HG03175 (cell line): ENCODE measurements at regions not wholly inside any gene's neighbourhood (a gene's known extent, or its start where the extent isn't known, plus 50 kb on each side); places are given as distances from the start of the nearest gene placed in this dataset.
"Not testable (repeated sequence)": the region's sequence is repeated elsewhere in the genome, so short reads cannot be mapped to it uniquely, and the experiment has no call there.

Source experiments
- ATAC-seq: cut with Tn5 transposase; IDR thresholded peaks from one replicate; pipeline ENCODE4 v1.9.1; 2021; ENCODE audit warnings: mild to moderate bottlenecking, moderate library complexity; ENCODE audit not compliant: unreplicated experiment

GRCh38 chr3:8112587-8112986 is 389.0 kb upstream of the LMCD1 start:
- no peak for ATAC-seq

- ATAC-seq: no peak
Observed at GRCh38 chr3:8113626-8114025, 388.0 kb upstream of the LMCD1 start.

GRCh38 chr3:8128686-8129085 is 372.9 kb upstream of the LMCD1 start:
- no peak for ATAC-seq

DNA sequence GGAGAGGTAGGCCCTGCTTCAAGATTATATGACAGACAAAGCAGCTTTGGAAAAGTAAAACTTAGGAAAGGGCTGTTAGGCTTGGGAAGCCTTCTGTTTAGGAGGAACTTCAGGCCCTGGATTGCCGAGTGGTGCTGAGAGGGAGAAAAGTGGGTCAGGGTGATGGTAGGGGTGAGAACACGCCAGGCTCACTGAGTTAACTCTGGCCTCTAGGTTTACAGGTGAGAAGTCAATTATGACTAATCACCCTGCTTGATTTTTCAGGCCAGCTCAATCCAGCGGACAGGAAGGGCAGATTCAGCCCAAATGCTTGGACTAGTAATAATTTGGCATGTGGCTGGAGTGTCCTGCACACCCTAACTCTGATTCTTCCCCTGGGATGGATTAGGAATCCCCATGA is 365.1 kb upstream of the LMCD1 start:
- ATAC-seq: no peak

- ATAC-seq: no peak
Observed at GRCh38 chr3:8143186-8143585, 358.4 kb upstream of the LMCD1 start.

GRCh38 chr3:8145661-8146060 is 356.0 kb upstream of the LMCD1 start:
- no peak for ATAC-seq

GRCh38 chr3:8147711-8148110 is 353.9 kb upstream of the LMCD1 start:
- ATAC-seq: no peak

DNA sequence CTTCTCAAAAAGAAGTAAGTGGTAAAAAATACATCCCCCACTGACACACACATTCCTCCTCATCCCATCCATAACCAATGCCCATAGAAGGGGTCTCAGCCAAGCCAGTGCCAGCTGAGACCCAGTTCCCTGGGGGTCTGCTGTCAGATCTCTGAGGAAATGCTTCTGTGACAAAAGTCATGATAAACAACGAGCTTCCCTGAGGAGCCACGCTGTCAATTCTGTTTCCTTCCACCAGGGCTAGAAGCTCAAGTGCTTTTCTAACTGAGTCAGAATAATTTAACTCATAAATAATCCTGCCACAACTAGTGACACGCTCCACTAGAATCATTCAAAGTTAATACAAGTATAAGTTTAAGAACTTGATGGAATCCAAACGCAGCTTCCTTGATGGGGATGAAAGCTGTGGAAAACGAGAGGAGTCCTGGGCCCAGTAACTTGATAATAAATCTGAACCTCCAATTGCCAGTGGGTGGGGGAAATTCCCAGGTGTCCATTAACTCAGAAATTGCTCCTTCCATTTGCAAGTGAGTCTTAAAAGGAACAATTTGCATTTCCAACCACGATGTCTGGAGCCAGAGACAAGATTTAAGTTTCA is 348.7 kb upstream of the LMCD1 start:
- ATAC-seq: no peak

GRCh38 chr3:8153800-8154199 is 347.8 kb upstream of the LMCD1 start:
- ATAC-seq: no peak

- no peak for ATAC-seq
Observed at GRCh38 chr3:8154617-8155016, 347.0 kb upstream of the LMCD1 start.

- no peak for ATAC-seq
Observed at GRCh38 chr3:8156138-8156537, 345.5 kb upstream of the LMCD1 start.

- ATAC-seq: no peak
Observed at GRCh38 chr3:8156831-8157230, 344.8 kb upstream of the LMCD1 start.

- no peak for ATAC-seq
Observed at GRCh38 chr3:8157640-8158039, 344.0 kb upstream of the LMCD1 start.

- ATAC-seq: no peak
Observed at GRCh38 chr3:8164145-8164544, 337.5 kb upstream of the LMCD1 start.

DNA sequence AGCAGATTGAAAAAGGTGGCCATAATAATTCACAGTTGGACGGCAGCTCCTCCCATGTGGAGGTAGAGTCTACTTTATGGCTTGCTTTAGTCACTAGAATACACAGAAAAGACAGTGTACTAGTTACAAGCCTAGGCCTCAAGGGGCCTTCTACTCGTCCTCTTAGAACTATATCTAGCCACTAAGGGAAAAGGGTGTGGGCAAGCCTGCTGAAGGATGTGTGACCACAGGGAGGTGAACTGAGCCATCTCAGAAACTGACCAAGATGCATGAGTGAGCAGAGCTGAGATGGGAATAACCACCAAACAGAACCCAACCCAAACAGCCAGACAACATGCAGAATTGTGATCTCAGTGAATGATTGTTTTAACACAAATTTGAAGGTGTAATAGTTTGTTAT is 335.6 kb upstream of the LMCD1 start:
- ATAC-seq: no peak

DNA sequence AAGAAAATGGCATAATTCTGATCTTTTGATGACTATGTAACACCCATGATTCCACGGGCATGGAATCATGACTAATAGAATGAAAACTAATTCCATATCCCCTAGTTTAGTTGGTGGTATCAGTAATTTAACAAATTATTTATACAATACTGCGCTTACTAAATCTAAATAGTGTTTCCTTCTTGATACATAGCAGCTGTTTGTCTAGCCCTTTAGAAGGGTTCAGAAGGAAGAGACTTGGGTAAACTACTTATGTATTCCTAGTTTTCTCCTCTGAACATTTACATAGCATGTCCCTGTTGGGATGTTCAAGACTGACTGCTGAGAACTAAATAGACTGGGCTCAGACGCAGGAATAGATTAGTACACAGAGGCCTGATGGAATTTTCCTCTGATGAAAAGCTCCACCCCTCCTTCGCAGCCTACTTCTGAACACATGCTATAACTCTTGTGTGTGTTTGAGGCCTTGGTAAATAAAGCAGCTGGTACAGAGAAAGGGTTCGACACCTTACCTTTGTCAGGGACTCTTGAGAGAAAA is 330.6 kb upstream of the LMCD1 start:
- no peak for ATAC-seq

DNA sequence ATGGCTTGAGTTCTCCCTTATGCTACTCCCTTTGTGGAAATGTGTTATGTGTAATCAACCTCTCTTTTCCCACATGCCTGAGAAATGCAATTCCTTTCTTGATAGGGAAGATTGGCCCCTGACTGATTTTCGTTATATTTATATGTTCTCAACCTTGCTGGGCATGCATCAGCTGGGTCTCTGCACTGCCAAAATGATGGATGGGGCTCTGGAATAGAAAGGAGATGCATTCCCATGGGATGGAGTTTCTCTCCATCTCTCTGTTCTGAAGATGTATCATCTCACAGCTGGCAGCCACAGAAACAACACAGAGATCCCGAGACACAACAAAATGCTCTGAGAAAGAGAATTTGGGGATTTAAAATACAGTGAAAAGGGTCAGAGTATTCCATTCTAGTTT is 327.7 kb upstream of the LMCD1 start:
- ATAC-seq: no peak

DNA sequence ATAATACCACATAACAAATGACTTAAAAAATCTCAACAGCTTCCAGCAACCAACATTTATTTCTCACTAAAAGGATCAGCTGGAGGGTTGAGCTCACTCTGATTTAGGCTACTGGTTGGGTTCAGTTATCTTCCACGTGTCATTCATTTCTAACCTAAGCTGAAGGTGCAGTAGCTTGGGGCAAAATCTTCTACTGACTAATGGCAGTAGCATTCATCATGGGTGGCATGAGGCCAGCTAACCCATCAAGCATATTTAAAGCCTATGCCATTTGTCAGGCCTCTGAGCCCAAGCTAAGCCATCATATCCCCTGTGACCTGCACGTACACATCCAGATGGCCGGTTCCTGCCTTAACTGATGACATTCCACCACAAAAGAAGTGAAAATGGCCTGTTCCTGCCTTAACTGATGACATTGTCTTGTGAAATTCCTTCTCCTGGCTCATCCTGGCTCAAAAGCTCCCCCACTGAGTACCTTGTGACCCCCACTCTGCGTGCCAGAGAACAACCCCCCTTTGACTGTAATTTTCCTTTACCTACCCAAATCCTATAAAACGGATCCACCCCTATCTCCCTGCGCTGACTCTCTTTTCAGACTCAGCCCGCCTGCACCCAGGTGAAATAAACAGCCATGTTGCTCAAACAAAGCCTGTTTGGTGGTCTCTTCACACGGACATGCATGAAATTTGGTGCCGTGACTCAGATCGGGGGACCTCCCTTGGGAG is 324.7 kb upstream of the LMCD1 start:
- ATAC-seq: not testable (repeated sequence)

DNA sequence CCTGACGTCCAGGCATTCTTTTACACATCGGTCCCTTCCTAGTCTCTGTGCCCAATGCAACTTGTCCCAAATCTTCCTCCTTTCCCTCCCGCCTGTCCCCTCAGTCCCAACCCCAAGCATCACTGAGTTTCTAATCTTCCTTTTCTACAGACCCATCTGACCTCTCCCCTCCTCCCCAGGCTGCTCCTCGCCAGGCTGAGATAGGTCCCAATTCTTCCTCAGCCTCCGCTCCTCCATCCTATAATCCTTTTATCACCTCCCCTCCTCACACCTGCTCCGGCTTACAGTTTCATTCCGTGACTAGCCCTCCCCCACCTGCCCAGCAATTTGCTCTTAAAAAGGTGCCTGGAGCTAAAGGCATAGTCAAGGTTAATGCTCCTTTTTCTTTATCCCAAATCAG is 323.1 kb upstream of the LMCD1 start:
- not testable (repeated sequence) for ATAC-seq

DNA sequence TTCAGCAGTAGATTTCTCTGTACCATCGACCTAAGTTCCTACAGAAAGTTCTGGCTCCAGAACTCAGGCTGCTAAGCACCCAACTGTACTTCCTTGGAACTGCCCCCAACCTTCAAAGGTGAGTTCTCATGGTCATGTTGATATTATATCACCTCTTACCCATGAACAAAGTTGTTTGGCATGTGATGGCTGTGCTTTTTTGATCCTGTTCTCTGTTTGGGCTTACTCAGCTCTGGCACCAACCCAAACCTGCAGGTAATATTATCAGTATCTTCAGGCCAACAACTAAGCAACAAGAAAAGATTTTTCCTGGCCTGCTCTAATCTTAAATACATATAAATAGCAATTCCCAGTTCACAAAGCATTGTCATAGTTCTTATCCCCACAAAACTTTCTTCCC is 318.7 kb upstream of the LMCD1 start:
- ATAC-seq: no peak

- peak; percentile 64 for ATAC-seq
Observed at GRCh38 chr3:8183627-8184026, 318.0 kb upstream of the LMCD1 start.

DNA sequence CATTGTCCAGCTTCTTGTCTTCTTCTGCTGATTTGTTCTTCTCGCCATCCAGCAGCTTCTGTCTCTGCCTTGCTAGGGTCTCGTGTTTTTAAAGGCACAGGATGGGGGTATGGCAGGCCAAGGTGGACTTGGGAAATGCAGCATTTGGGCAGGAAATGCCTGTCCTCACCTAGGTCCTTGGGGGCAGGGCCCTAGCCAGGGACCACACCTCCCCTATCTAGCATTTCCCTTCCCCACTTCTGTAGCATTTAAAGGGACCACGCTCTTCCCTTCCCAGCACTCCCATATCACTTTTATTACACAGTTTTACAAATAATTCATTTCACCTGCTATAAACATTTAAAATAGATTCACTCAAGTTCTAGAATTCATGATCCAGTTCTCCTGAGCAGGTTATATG is 315.4 kb upstream of the LMCD1 start:
- no peak for ATAC-seq

DNA sequence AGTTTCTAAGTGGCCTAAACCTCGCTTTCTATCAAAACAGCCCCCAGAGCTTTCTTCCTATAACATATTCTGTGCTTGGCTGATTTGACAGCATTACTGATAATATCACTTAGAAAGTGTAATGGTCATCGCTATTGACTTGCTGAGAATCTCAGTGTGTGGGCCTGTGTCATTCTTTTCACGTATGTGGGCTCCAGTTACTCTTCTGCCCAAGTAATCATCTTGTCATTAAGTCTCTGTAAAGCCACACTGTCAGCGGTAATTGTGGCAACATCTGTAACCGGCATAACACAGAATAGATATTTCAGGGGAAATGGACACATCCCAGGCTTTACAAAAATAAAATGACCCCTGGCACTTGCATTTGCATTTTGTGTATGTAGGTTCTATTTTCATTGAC is 313.6 kb upstream of the LMCD1 start:
- ATAC-seq: no peak
